Smooth muscle cell (in vitro differentiated cells): ENCODE measurements at regions not wholly inside any gene's neighbourhood (a gene's known extent, or its start where the extent isn't known, plus 50 kb on each side); places are given as distances from the start of the nearest gene placed in this dataset.
A peak's percentile ranks its signal among the peaks of the same experiment; 100 is the strongest.

ENCODE experiments used
- DNase-seq: peaks from one replicate; lab custom pipeline; 2025; ENCODE audit not compliant: unreplicated experiment; lab: John Stamatoyannopoulos, UW
- H2AFZ ChIP-seq: fragments of 200-600 bp; sonication (generic); 2 replicates; pipeline ENCODE4 v1.6.0; 2016; ENCODE audit warnings: antibody characterized with exemption, low read depth, mild to moderate bottlenecking
- H3F3A ChIP-seq: fragments of 200-600 bp; sonication (generic); 2 replicates; pipeline ENCODE4 v1.6.0; 2017; ENCODE audit warnings: antibody characterized with exemption, low read depth
- H3K27ac ChIP-seq: fragments of 200-600 bp; sonication (generic); 2 replicates; pipeline ENCODE4 v1.5.1; 2016; ENCODE audit warnings: low read depth, mild to moderate bottlenecking
- H3K27me3 ChIP-seq: fragments of 200-600 bp; sonication (generic); 2 replicates; pipeline ENCODE4 v1.6.1; 2016; ENCODE audit warnings: low read depth, mild to moderate bottlenecking
- H3K36me3 ChIP-seq: fragments of 200-600 bp; sonication (generic); 2 replicates; pipeline ENCODE4 v1.5.1; 2016; ENCODE audit warnings: low read depth
- H3K4me1 ChIP-seq: fragments of 200-600 bp; sonication (generic); 2 replicates; pipeline ENCODE4 v1.5.1; 2016; ENCODE audit warnings: low read depth
- H3K4me2 ChIP-seq: fragments of 200-600 bp; sonication (generic); 2 replicates; pipeline ENCODE4 v1.6.0; 2016; ENCODE audit warnings: mild to moderate bottlenecking
- H3K4me3 ChIP-seq: fragments of 200-600 bp; sonication (generic); 2 replicates; pipeline ENCODE4 v1.5.1; 2016; ENCODE audit warnings: mild to moderate bottlenecking
- H3K79me2 ChIP-seq: fragments of 200-600 bp; sonication (generic); 2 replicates; pipeline ENCODE4 v1.6.0; 2016; ENCODE audit warnings: low read depth, mild to moderate bottlenecking
- H3K9ac ChIP-seq: fragments of 200-600 bp; sonication (generic); 2 replicates; pipeline ENCODE4 v1.6.0; 2016; ENCODE audit warnings: low read depth
- H3K9me3 ChIP-seq: fragments of 200-600 bp; sonication (generic); replicated peaks from 2 replicates; pipeline ENCODE4 v1.5.1; 2016; ENCODE audit warnings: low read depth
- H4K20me1 ChIP-seq: fragments of 200-600 bp; sonication (generic); 2 replicates; pipeline ENCODE4 v1.6.0; 2016; ENCODE audit warnings: low read depth
- CTCF ChIP-seq: fragments of 200-600 bp; sonication (generic); IDR thresholded peaks from 2 replicates; pipeline ENCODE4 v1.5.1; 2017; ENCODE audit warnings: borderline replicate concordance, mild to moderate bottlenecking, antibody characterized with exemption; ENCODE audit not compliant: insufficient read depth, poor library complexity, severe bottlenecking
- WGBS: methylation state at CpG from one replicate; pipeline ENCODE4 v1.1.7; 2016; ENCODE audit warnings: low lambda C conversion rate; 5-methylcytosine and 5-hydroxymethylcytosine counted together

- Histone ChIP-seq H3K4me2 (peak overlapping the region; percentile 23), H3F3A (peaks cover 33% of the 10 kb centered on the region), H3K27me3 (no peaks in the 10 kb centered on the region), H3K4me1 (peaks cover 19% of the 10 kb centered on the region), H3K4me3 (no peak overlapping the region), H3K79me2 (no peaks in the 10 kb centered on the region), H2AFZ (no peak overlapping the region), H3K9me3 (no peaks in the 10 kb centered on the region), H3K27ac (peak overlapping the region; percentile 83), H3K9ac (no peak overlapping the region), H4K20me1 (no peaks in the 10 kb centered on the region), H3K36me3 (no peaks in the 10 kb centered on the region)
- DNase-seq: no peak
- whole genome bisulfite sequencing: 83% methylated on average over 3 of the region's 3 CpGs
- no peak for TF ChIP-seq CTCF
Observed at GRCh38 chr15:85314146-85314545, 66.3 kb upstream of the AKAP13 start.

GRCh38 chr15:85314633-85315032 is 65.8 kb upstream of the AKAP13 start:
- Histone ChIP-seq H3K9ac (no peak overlapping the region), H3K36me3 (no peaks in the 10 kb centered on the region), H2AFZ (no peak overlapping the region), H3K27ac (peak overlapping the region; percentile 83), H3K79me2 (no peaks in the 10 kb centered on the region), H3F3A (peaks cover 38% of the 10 kb centered on the region), H3K4me1 (peaks cover 19% of the 10 kb centered on the region), H3K4me3 (no peak overlapping the region), H4K20me1 (no peaks in the 10 kb centered on the region), H3K27me3 (no peaks in the 10 kb centered on the region), H3K4me2 (no peak overlapping the region), H3K9me3 (no peaks in the 10 kb centered on the region)
- DNase-seq: no peak
- 49% methylated on average over 4 of the region's 4 CpGs for WGBS
- no peak for TF ChIP-seq CTCF

GRCh38 chr15:85316244-85316934 is 64.0 kb upstream of the AKAP13 start:
- no peaks in the 10 kb centered on the region for H3K27me3 ChIP-seq
- H2AFZ ChIP-seq: peak overlapping the region; percentile 77
- no peaks in the 10 kb centered on the region for H3K36me3 ChIP-seq
- TF ChIP-seq CTCF: no peak
- peaks cover 19% of the 10 kb centered on the region for H3K4me1 ChIP-seq
- H3K4me3 ChIP-seq: no peak overlapping the region
- H4K20me1 ChIP-seq: no peaks in the 10 kb centered on the region
- peaks cover 38% of the 10 kb centered on the region for H3F3A ChIP-seq
- no peak for DNase-seq
- no peaks in the 10 kb centered on the region for H3K79me2 ChIP-seq
- peak overlapping the region; percentile 83 for H3K27ac ChIP-seq
- peak overlapping the region; percentile 44 for H3K4me2 ChIP-seq
- H3K9me3 ChIP-seq: no peaks in the 10 kb centered on the region
- 6% methylated on average over 8 of the region's 8 CpGs for WGBS
- peak overlapping the region; percentile 2 for H3K9ac ChIP-seq
